Superior temporal gyrus (tissue), 1 donor: ENCODE measurements at regions not wholly inside any gene's neighbourhood (a gene's known extent, or its start where the extent isn't known, plus 50 kb on each side); places are given as distances from the start of the nearest gene placed in this dataset.

Source experiments
- DNase-seq: peaks from one replicate; pipeline ENCODE4 v3.0.0-alpha.2; 2016; ENCODE audit errors: extremely low spot score

DNA sequence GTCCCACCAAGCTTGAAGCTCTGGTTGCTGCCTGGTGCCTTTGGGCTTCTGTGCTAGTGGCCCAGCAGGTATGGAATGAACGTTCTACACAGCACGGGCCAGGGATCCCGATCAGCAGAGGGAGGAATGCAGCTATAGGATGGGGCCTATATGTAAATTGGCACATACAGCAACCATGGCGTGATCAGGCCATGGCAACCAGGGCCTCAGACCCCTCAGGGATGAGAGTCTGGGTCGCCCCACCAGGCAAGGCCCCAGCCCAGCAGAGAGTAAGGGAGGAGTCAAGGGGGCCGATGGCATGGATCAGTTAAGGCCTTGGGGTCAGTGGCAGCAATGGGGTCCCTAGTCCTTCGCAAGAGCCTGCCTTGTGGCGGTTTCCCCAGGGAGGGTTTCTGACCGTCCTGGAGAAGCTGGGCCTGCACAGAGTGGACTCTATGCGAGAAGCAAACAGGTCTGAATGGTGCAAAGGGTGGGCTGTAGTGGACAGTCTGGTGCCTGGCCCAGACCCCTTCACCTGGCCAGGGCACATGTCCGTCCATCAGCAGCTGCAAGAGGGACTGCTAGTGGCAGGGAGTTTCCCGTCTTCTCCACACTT, 98.2 kb upstream of the SLC22A11 start:
- DNase-seq, result no peak

DNA sequence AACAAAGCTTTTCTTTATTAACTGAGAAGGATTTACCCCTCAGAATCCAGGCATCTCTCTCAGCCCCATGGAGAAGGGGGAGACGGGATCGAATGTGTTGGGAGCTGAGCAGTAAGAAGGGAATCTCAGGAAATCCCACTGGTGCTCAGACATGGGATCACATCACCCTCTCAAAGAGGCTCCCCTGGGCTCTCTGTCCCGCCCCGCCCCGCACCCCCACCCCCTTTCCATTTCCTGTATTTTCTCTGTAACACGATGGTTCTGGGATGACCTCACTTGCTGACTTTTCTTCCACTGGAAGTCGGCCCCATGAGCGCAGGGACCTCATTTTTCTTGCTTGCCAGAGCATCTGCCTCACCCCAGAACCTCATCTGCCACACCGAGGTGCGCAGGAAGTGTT, 96.7 kb upstream of the SLC22A11 start:
- no peak for DNase-seq

DNA sequence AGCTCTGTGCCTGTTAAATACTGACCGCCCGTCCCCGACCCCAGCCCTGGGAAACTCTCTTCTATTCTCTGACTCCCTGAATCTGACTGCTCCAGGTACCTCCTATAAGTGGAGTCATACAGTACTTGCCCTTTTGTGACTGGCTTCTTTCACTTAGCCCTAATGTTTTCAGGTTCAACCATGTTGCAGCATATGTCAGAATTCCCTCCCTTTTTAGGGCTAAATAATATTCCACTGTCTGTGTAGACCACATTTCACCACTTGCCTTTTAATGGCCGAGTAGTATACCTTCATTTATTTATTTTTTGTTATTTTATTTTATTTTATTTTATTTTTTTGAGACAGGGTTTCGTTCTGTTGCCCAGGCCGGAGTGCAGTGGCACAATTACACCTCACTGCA, 96.1 kb upstream of the SLC22A11 start:
- no peak for DNase-seq

DNA sequence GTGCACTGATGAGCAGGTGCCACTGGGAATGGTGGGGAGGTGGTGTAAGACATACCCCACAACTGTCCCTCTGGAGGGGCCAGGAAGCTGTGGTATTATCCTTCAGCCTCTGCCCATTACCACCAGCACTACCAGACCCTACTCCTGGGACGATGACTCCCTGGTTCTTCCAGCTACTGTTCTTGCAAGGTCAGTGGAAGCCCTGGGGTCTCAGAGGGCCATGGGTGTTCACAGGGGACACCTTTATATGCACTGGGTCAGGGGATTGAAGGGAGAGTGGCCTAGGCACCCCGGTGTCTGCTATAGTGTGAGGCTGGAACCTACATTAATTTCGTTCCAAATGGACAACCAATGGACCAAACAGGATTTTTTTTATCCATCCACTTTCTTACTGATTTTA, 94.7 kb upstream of the SLC22A11 start:
- no peak for DNase-seq

DNA sequence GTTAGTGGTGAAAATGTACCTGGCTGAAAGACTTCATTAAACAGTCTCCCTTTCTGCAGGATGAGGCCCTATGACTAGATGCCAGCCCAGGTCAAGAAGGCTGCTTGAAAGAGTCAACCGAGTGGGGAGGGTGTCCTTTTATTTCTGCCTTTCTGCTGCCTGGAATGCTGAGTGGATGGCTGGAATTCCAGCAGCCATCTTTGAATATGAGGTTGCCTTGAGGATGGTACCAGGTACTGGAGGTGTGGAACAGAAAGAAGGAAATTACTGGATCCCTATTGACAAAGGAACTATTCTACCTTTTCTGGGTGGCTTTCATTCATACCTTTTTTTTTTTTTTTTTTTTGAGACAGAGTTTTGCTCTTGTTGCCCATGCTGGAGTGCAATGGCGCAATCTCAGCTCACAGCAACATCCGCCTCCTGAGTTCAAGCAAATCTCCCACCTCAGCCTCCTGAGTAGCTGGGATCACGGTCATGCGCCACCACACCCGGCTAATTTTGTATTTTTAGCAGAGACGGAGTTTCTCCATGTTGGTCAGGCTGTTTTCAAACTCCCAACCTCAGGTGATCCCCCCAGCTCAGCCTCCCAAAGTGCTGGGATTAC, 89.5 kb upstream of the SLC22A11 start:
- no peak for DNase-seq

DNA sequence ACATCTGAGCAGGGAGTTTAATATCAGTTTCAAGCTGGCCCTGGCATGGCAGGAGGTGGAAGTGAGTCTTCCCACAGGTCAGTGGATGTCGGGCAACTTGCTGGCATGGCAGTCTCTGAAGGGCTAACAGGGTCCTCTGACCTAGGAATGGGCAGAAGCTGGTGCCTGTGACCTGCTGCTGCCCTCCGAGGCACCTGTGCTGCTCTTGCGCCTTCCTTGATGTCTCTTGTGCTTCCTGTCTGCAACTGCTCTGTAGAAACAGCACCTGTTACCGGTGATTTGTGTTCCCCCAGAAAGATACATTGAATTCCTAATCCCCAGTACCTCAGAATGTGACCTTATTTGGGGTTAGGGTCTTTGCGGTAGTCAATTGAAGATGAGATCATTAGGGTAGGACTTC, 86.5 kb upstream of the SLC22A11 start:
- DNase-seq, result no peak

DNA sequence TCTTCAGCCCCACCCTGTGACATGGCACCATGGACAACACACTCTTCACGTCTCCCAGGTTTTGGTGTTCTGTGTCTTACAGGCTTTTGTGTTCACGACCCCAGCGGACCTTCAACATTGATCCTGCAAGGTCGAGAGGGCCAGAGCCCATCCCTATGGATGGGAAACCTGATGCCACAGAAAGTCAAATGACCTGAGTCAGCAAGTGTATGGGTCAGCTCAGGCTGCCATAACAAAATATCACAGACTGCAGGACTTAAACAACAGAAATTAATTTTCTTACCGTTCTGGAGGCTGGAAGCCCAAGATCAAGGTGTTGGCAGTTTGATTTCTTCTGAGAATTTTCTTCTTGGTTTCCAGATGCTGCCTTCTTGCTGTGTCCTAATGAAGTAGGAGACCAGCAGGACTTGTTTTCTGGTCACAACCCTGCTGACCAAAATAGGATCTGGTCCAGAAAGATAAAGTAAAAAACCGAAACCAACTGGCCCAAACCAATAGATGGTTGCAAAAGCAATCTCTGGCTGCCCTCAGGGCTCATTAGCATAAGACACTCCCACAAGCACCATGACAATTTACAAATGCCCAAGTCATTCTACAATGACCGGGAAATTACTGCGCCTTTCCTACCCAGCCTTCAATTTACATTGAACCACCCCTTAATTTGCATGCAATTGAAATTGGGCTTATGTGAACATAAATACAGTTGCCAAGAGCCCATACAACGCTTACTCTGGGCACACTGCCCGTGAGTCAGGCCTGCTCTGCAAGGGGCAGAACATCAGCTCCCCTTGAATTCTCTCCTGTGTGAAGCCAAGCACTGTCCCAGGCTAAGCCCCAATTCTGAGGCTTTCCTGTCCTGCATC, 82.9 kb upstream of the SLC22A11 start:
- no peak for DNase-seq

DNA sequence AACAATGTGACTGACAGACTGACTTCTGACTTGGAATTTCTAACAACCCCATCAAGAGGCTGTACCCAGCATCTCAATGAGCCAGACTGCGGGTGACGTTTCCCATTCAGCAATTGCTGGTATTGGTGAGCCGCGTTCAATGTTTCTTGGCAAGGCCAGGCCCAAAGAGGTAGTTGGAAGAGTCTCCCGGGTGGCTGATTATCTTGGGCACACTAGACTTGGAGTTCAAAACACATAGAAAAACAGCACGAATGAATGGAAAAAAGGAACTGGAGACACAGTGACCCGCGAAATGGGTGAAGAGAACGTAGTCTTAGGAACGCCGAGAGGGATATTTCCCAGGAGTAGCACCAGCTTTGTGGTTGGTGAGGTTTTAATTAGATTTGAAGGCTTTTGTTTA, 81.1 kb upstream of the SLC22A11 start:
- DNase-seq, result no peak

DNA sequence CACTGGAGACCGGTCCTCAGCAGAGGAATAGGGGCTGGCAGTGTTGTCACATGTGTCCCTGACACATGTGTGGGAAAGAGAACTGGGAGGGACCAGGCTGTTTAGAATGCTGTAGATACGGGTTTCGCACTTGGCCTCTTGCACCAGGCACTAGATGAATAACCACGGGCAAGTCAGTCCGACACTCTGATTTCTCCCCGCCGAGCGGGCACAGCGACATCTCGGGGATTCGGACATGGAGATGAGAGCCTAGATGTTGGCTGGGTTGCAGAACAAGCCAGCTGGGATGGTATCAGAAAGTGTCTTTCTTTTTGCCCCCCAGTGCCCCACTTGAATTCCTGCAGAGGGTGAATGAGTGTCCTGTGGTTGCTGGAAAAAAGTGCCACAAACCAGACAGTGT, 80.6 kb upstream of the SLC22A11 start:
- DNase-seq, result no peak

DNA sequence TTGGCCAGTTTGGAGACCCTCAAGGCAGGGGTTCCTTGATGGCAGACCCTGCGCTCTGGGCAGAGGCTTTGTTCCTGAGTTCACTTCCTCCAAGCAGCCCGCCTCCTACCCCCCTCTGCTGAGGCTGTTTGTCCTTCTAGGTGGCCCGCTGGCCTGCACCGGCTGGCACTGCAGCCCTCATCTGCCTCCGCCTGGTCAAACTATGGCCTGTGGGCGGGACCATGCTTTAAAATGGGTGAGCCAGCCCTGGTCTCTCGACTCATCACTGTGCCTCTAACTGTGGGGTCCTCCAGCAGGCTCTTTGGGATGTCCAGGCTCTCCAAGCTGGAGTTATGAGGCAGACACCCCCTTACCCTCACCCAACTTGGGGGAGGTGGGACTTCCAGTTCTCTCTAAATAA, 78.9 kb upstream of the SLC22A11 start:
- DNase-seq, result no peak

DNA sequence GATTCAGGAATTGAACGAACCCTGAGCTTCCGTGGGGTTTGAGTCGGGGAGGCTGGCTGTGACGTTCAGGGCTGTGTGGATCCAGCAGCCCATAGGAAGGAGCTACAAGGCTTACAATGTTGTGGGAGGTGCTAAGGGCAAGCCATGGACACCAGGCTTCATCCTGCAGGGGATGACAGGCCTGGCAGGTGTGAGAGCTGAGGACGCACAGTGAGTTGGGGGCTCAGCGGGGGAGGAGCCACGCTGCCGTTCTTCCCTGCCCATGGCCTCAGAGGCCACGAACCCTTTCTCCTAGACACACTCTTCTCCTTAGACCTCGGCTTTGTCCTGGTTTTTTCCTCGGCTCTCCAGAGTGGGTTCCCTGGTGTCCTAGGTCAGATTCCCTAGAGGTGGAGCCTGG, 78.1 kb upstream of the SLC22A11 start:
- no peak for DNase-seq

DNA sequence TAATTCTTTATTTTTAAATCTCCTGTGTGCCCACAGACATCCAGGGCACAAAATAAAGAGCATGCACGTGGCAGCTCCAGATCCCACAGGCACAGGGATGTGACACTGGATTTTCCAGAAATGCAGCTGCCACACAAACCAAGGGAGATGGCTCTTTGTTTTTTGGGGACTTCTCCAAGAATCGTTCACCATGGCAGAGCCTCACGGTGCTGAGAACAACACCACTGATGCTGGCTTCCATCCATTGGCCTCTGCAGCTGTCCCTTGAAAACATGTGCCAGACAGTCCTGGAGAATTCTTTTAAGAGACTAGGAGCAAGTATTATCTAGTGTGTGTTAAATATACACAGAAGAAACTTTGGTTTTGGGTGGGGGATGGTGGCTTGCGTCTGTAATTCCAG, 73.2 kb upstream of the SLC22A11 start:
- DNase-seq, result peak; percentile 47

DNA sequence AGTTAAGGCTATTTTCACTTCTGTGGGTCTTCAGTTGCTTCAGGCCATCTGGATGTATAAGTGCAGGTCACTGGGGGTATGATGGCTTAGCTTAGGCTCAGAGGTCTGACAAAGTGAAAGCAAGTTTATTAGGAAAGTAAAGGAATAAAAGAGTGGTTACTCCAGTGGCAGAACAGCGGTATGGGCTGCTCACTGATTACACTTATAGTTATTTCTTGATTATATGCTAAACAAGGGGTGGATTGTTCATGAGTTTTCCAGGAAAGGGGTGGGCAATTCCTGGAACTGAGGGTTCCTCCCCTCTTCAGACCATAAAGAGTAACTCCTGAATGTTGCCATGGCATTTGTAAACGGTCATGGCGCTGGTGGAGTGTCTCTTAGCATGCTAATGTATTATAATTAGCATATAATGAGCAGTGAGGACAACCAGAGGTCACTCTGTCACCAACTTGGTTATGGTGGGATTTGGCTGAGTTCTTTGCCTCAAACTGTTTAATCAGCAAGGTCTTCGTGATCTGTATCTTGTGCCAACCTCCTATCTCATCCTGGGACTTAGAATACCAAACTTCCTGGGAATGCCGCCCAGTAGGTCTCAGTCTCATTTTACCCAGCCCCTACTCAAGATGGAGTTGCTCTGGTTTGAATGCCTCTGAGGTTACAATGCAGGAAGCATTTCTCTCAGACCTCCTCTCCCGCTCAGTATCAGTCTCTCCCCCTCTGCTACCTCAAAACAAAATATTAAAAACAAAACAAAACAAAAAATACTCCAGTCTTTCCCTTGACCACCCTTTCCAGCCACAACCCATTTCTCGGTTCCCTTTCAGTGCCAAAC, 71.3 kb upstream of the SLC22A11 start:
- DNase-seq, result no peak

DNA sequence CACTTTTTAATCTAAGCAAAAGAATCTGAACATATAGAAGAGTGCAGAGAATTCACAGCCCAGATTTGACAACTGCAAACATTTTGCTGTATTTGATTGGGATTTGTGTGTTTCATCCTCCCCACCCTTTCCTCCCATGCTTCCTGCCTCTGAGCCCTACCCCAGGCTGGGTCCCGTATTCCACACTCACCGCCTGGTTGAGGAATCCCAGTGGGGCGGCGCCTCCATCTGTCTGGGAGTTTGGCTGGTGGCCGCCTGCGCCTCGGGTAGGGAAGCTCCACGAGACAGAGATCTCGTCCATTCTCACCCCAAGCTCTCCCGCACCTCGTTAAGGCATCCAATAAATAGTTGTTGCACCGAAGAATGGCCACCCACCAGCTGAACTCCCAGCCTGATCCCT, 70.7 kb upstream of the SLC22A11 start:
- no peak for DNase-seq

DNA sequence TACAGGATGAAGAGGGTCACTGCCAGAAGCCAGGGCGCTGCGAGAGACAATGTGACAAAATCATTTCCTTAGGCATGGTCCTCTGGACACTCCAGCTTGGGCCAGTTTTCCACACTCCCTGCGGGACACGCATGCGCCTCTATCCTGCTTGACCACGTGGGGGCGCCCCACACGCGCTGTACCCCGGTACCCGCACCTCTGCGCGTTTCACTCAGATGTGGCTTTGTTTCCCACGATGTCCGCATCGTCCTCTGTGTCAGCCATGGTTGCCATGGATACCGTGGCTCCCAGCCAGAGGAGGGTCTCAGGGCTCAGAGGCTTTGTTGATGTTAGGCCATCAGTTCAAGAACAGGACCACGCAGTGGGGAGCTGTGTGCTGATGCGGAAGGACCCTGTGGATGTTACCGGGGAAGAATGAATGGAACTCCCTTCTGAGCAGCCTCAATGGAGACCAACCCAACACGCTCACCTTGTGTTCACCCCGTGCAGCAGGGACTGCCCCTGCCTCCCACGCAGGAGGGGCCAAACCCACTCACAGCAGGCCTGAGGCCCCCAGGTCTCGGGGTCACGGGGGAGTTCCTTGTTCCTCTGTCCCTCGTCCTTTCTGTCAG, 65.8 kb upstream of the SLC22A11 start:
- peak; percentile 67 for DNase-seq

DNA sequence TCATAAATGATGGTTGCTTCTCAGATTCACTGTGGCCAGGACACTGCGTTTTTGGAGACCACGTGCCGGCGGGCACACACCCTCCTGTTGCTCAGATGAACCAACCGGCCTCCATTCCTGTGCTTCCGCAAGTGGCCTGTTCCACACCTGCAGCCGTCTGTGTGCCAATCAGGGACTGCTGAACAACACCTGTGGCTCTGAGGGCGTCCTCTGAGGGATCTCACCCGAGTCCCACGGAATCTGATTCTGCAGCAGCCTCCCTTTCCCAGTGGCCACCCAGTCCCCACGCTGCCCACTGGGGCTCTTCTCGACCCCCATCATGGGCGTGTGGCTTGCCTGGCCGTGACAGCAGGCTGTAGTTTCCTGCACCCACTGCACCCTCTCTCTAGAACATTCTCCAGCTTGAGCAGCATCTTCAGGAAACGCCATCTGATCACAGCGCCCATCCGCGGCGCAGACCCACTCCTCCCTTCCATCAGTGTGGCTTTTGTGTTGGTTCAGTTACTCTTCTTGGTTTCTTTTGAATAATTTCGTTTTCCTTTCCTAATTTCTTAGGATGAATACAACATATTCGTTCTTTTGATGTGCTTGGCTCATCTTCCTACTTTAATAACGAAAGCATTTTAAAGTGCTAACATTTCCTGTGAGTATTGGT, 65.1 kb upstream of the SLC22A11 start:
- no peak for DNase-seq

DNA sequence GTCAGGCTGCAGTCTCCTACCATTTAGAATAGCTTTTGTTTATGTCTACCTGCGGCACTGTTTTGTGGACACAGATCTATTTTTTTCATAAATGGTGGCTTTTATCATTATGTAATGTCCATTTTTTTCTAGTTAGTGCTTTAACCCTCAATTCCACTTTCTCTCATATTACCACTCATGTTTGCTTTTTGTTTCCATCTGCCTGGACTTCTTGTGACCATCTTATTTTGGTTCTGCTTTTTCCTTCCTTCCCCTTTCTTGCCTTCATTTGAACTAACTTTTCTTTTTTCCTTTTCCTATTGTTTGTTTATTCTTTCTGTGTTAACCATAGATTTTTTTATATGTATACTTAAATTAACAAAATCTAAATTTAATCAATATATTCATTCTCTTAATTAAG, 63.2 kb upstream of the SLC22A11 start:
- DNase-seq, result no peak

DNA sequence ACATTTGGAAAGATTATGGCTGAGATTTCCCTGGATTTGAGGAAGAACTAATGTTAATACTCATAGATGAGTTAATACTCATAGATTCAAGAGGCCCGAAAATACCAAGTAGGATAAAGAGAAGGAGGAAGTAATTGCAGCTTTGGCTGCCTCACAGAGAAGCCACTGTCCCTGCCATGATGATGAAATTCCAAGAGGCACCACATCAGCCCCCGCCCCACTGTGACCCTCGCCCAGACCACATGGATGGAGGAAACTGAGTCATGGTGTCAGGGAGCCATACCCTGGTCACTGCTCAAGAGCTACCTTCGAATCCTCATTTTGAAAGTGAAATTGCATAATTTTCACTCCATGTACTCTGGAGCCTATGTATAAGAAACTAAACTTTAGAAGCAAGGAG, 57.6 kb upstream of the SLC22A11 start:
- no peak for DNase-seq

DNA sequence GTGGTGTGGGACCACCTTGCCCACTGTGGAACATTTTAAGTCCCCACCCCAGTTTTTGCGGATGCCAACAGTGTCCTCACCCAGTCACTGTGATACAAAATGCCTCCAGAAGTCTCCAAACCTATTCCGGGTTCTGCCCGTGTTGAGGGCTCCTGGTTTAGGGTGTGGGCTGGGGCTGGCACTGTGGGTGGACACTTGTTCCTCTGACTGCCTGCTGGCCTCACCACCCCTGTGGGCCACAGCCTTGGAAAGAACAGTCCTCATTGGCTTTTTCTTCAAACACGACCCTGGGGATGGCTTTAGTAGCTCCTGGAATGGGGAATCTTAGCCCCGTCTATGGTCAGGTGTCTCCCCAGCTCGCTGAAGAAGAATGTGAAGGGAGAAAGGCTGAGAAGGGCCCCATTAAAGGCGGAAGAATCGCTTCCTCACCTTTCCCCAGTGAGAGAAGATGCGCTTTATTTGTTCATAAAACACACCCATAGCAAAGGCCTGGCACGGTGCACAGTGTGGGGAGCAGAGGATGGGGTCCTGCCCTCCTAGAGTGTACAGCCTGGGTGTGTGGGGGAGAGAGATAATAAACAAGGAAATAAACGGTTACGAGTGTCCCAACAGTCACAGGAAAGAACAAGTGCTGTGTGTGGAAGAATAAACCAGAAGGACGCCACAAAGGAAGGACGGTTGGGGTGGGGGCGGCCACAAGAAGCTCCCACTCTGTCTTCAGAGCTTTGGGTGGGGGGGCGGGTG, 56.3 kb upstream of the SLC22A11 start:
- DNase-seq, result no peak

DNA sequence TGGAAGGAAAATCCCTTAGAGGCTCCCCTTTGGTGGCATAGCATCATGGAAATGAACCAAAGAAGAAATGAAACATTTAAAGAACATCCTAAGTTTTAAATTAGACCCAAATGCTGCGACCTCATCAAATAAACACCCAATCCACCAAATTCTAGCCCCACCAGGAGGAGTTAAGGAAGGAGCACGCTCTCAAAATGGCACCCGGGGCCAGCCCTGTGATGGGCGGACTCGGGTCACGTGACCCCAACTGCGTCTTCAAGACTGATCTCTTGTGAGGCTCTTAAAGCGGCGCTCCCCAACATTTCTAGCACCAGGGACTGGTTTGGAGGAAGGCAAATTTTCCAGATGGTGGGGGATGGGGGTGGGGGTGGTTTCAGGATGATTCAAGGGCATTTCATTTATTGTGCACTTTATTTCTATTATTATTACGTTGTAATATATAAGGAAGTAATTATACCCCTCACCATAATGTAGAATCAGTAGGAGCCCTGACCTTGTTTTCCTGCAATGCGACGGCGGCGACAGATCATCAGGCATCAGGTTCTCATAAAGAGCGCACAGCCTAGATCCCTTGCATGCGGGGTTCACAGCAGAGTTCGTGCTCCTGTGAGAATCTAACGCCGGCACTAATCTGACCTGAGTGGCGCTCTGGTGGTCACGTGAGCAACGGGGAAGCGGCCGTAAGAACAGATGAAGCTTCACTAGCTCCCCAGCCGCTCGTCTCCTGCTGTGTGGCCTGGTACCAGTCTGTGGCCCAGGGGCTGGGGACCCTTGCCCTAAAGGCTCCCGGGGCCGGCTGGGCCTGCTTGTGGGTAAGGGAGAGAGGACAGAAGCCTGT, 55.3 kb upstream of the SLC22A11 start:
- no peak for DNase-seq
